Fibroblast of lung (primary cell): ENCODE measurements at regions not wholly inside any gene's neighbourhood (a gene's known extent, or its start where the extent isn't known, plus 50 kb on each side); places are given as distances from the start of the nearest gene placed in this dataset.
A peak's percentile ranks its signal among the peaks of the same experiment; 100 is the strongest.

ENCODE experiments used
- DNase-seq, 2 donors: peaks; one replicate each; pipeline versions ENCODE4 v3.0.0 to v3.0.0-alpha.2; 2010; ENCODE audit warnings: low read depth in 2 of 2
- H2AFZ ChIP-seq: 2 replicates; pipeline ENCODE4 v1.5.1; 2012; ENCODE audit warnings: low read length, control low read depth, inconsistent platforms
- H3K27ac ChIP-seq: 2 replicates; pipeline ENCODE4 v1.5.1; 2011; ENCODE audit warnings: low read length, control low read depth; ENCODE audit not compliant: insufficient read depth
- H3K27me3 ChIP-seq: 2 replicates; pipeline ENCODE4 v1.5.1; 2011; ENCODE audit warnings: mild to moderate bottlenecking, low read length; ENCODE audit not compliant: control insufficient read depth, insufficient read depth
- H3K36me3 ChIP-seq: 2 replicates; pipeline ENCODE4 v1.5.1; 2011; ENCODE audit warnings: low read length; ENCODE audit not compliant: control insufficient read depth, insufficient read depth
- H3K4me1 ChIP-seq: 2 replicates; pipeline ENCODE4 v1.5.1; 2011; ENCODE audit warnings: low read length; ENCODE audit not compliant: control insufficient read depth, insufficient read depth; ENCODE audit errors: extremely low read depth
- H3K4me2 ChIP-seq: 2 replicates; pipeline ENCODE4 v1.5.1; 2011; ENCODE audit warnings: low read length, control low read depth; ENCODE audit not compliant: insufficient read depth; ENCODE audit errors: extremely low read depth
- H3K4me3 ChIP-seq, 4 experiments: fragments of 200-600 bp in 1 of 4; sonication (generic) in 1 of 4; replicated peaks in 1 of 4; 2 replicates each; pipeline ENCODE4 v1.5.1; 2011 to 2016; ENCODE audit warnings: low read length in 4 of 4, low read depth in 3 of 4, mild to moderate bottlenecking in 3 of 4, control low read depth in 2 of 4, inconsistent platforms in 1 of 4, mixed read lengths in 1 of 4; ENCODE audit not compliant: insufficient read depth in 1 of 4; ENCODE audit errors: control extremely low read depth in 1 of 4
- H3K79me2 ChIP-seq: 2 replicates; pipeline ENCODE4 v1.5.1; 2012; ENCODE audit warnings: mild to moderate bottlenecking, low read length, inconsistent platforms; ENCODE audit not compliant: control insufficient read depth, insufficient read depth
- H3K9ac ChIP-seq: 2 replicates; pipeline ENCODE4 v1.5.1; 2011; ENCODE audit warnings: mild to moderate bottlenecking, low read length, control low read depth; ENCODE audit not compliant: insufficient read depth
- H3K9me3 ChIP-seq: 2 replicates; pipeline ENCODE4 v1.5.1; 2012; ENCODE audit warnings: low read depth, low read length; ENCODE audit not compliant: control insufficient read depth, insufficient read depth
- H4K20me1 ChIP-seq: 2 replicates; pipeline ENCODE4 v1.5.1; 2011; ENCODE audit warnings: low read length; ENCODE audit not compliant: control insufficient read depth, insufficient read depth; ENCODE audit errors: extremely low read depth
- EZH2 ChIP-seq: IDR thresholded peaks from 2 replicates; pipeline ENCODE4 v1.5.1; 2012; ENCODE audit warnings: low read length, control low read depth, mild to moderate bottlenecking; ENCODE audit errors: missing control alignments
- TF ChIP-seq, protein P1 (sequence below), 2 donors: IDR thresholded peaks in 1 of 2; conservative IDR thresholded peaks in 1 of 2; 1 replicate in 1 of 2; 2 replicates in 1 of 2; pipeline ENCODE4 v1.5.1; 2011 to 2012; ENCODE audit warnings: low read length in 2 of 2, control low read depth in 1 of 2, inconsistent platforms in 1 of 2, low read depth in 1 of 2, mild to moderate bottlenecking in 1 of 2

DNA sequence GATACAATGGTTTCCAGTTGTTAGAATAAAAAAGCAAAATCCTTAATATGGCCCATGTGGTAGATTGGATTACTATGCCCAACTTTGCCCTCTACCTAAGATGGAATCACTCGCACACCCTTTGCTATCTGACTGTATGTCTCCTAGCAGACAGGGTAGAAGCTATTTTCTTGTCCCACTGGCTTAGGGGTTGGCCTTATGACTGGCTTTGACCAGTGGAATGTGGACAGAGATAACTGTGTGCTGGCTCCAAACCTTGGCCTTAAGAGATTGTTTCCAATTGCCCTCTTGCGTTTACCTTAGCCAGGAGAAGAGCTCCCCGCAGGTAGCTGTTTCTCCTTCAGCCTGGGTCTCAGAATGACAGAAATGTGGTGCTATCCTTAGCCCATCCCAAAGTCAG, 355.9 kb downstream of the BCOR start:
- Histone ChIP-seq H3K4me2 (no peak overlapping the region), H3K9ac (no peak overlapping the region), H3K36me3 (no peaks in the 10 kb centered on the region), H3K27me3 (no peaks in the 10 kb centered on the region), H2AFZ (no peak overlapping the region), H4K20me1 (no peaks in the 10 kb centered on the region), H3K9me3 (no peaks in the 10 kb centered on the region), H3K4me1 (no peaks in the 10 kb centered on the region), H3K4me3 (no peak overlapping the region), H3K27ac (no peak overlapping the region), H3K79me2 (no peaks in the 10 kb centered on the region)
- TF ChIP-seq, protein P1, sequence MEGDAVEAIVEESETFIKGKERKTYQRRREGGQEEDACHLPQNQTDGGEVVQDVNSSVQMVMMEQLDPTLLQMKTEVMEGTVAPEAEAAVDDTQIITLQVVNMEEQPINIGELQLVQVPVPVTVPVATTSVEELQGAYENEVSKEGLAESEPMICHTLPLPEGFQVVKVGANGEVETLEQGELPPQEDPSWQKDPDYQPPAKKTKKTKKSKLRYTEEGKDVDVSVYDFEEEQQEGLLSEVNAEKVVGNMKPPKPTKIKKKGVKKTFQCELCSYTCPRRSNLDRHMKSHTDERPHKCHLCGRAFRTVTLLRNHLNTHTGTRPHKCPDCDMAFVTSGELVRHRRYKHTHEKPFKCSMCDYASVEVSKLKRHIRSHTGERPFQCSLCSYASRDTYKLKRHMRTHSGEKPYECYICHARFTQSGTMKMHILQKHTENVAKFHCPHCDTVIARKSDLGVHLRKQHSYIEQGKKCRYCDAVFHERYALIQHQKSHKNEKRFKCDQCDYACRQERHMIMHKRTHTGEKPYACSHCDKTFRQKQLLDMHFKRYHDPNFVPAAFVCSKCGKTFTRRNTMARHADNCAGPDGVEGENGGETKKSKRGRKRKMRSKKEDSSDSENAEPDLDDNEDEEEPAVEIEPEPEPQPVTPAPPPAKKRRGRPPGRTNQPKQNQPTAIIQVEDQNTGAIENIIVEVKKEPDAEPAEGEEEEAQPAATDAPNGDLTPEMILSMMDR (conservative IDR thresholded peaks at IDR 0.05 in 1 of 2, IDR thresholded peaks at IDR 0.05 in 1 of 2; ENCODE audit: low read depth in 1 of 2, low read length in 2 of 2) = no peak
- TF ChIP-seq EZH2 = no peak
- DNase-seq = no peak

DNA sequence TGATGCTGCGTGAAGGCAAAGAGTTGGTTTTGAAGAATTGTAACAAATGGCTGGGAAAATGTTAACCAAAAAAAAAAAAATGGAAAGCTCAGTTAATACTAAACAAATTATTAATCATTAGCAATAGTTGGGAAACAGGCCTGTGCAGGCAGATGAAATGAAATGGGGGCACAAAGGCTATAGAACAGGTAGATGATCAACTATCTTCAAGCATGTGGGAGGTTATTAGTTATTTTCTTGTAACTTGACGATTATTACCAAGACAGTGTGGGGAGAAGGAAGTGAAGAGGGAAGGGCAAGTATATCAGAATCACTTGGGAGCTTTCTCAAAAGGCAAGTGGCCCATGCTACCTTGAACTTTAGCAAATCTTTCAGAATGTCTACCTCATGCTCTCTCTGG, 351.9 kb downstream of the BCOR start:
- no peaks in the 10 kb centered on the region for H4K20me1 ChIP-seq
- H3K4me2 ChIP-seq = no peak overlapping the region
- H3K9me3 ChIP-seq = no peaks in the 10 kb centered on the region
- H3K27ac ChIP-seq = no peak overlapping the region
- no peak overlapping the region for H3K4me3 ChIP-seq
- no peaks in the 10 kb centered on the region for H3K36me3 ChIP-seq
- no peaks in the 10 kb centered on the region for H3K27me3 ChIP-seq
- H2AFZ ChIP-seq = no peak overlapping the region
- H3K9ac ChIP-seq = no peak overlapping the region
- H3K79me2 ChIP-seq = no peaks in the 10 kb centered on the region
- H3K4me1 ChIP-seq = no peaks in the 10 kb centered on the region
- no peak for DNase-seq
- TF ChIP-seq, protein P1 (conservative IDR thresholded peaks at IDR 0.05 in 1 of 2, IDR thresholded peaks at IDR 0.05 in 1 of 2; ENCODE audit: low read depth in 1 of 2, low read length in 2 of 2) = no peak
- TF ChIP-seq EZH2 = no peak

DNA sequence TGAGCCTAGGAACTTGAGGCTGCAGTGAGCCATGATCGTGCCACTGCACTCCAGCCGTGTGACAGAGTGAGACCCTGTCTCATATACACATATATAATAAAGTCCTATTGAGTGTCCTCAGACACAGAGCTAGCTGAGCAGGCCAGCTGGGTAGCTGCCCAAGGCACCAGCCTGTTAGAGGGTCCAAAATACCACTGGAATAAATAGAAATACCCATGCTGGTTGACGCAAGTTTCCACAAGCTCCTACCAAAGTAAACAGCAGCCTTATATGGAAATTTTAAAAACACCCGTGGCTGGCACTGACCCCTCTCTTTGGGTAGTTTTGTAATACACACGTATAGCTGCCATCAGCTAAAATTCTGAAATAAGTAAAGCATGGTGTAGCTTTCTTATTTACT, 348.6 kb downstream of the BCOR start:
- Histone ChIP-seq H2AFZ (no peak overlapping the region), H3K4me2 (no peak overlapping the region), H3K27ac (no peak overlapping the region), H4K20me1 (no peaks in the 10 kb centered on the region), H3K36me3 (no peaks in the 10 kb centered on the region), H3K4me3 (no peak overlapping the region), H3K4me1 (no peaks in the 10 kb centered on the region), H3K9me3 (no peaks in the 10 kb centered on the region), H3K9ac (no peak overlapping the region), H3K27me3 (no peaks in the 10 kb centered on the region), H3K79me2 (no peaks in the 10 kb centered on the region)
- DNase-seq = peak in 1 of 2 donors; percentile 51
- no peak for TF ChIP-seq EZH2
- TF ChIP-seq, protein P1 (conservative IDR thresholded peaks at IDR 0.05 in 1 of 2, IDR thresholded peaks at IDR 0.05 in 1 of 2; ENCODE audit: low read depth in 1 of 2, low read length in 2 of 2) = no peak
